ENCODE measurements at regions not wholly inside any gene's neighbourhood (a gene's known extent, or its start where the extent isn't known, plus 50 kb on each side); places are given as distances from the start of the nearest gene placed in this dataset.

DNA sequence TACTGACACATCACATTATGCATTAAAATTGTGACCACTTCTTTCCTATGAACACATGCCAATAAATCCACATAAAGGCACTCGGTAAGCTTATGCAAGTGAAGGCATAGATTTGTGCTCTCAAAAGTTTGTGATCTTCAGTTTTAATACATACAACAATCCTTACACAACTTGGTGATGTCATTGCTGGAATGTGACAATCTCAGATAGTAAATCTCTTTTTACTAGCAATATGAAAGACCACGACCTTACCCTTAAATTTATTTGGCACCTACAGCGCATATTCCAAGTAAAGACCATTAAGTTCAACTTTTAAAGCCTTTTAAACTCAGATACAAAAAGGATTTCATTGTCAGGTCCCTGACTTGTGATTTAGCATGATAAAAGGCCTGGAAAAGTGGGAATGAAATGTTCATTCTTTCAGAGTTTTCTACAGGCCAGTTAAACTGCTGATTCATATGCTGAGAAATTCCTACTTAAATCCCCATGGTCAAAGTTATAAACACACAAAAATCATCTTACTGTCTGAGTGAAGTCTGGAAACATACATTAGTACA, 157.4 kb downstream of the SIPA1L2 start:
- TF ChIP-seq TAF1 (IDR thresholded peaks at IDR 0.05; ENCODE audit: low read depth), result no peak
- TF ChIP-seq, protein P1, sequence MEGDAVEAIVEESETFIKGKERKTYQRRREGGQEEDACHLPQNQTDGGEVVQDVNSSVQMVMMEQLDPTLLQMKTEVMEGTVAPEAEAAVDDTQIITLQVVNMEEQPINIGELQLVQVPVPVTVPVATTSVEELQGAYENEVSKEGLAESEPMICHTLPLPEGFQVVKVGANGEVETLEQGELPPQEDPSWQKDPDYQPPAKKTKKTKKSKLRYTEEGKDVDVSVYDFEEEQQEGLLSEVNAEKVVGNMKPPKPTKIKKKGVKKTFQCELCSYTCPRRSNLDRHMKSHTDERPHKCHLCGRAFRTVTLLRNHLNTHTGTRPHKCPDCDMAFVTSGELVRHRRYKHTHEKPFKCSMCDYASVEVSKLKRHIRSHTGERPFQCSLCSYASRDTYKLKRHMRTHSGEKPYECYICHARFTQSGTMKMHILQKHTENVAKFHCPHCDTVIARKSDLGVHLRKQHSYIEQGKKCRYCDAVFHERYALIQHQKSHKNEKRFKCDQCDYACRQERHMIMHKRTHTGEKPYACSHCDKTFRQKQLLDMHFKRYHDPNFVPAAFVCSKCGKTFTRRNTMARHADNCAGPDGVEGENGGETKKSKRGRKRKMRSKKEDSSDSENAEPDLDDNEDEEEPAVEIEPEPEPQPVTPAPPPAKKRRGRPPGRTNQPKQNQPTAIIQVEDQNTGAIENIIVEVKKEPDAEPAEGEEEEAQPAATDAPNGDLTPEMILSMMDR (IDR thresholded peaks at IDR 0.05; ENCODE audit: poor library complexity, severe bottlenecking), result no peak
